Urinary bladder (tissue), 3 donors: ENCODE measurements at regions not wholly inside any gene's neighbourhood (a gene's known extent, or its start where the extent isn't known, plus 50 kb on each side); places are given as distances from the start of the nearest gene placed in this dataset.

ENCODE experiments used
- DNase-seq: peaks from one replicate; pipeline ENCODE4 v3.0.0-alpha.2; 2015; ENCODE audit errors: extremely low spot score
- H3K27ac ChIP-seq: one replicate; pipeline ENCODE4 v1.5.1; 2013; ENCODE audit warnings: low read depth, mild to moderate bottlenecking, moderate library complexity
- H3K36me3 ChIP-seq: one replicate; pipeline ENCODE4 v1.6.1; 2013; ENCODE audit warnings: mild to moderate bottlenecking, moderate library complexity; ENCODE audit not compliant: insufficient read depth
- H3K4me1 ChIP-seq: one replicate; pipeline ENCODE4 v1.6.1; 2013; ENCODE audit warnings: mild to moderate bottlenecking, moderate library complexity; ENCODE audit not compliant: insufficient read depth
- H3K4me3 ChIP-seq: one replicate; pipeline ENCODE4 v1.5.1; 2013; ENCODE audit warnings: low read depth, low read length
- WGBS: extraction: QIAGEN DNeasy Blood & Tissue Kit; methylation state at CpG from one replicate; pipeline ENCODE4 v1.1.7; 2013; 5-methylcytosine and 5-hydroxymethylcytosine counted together
- donor health status: healthy with polysubstance abuse.
- donor health status: healthy.

- H3K27ac ChIP-seq: no peak overlapping the region
- no peak for DNase-seq
- no peak overlapping the region for H3K4me3 ChIP-seq
- no peaks in the 10 kb centered on the region for H3K36me3 ChIP-seq
- no peaks in the 10 kb centered on the region for H3K4me1 ChIP-seq
- WGBS: 95% methylated on average over 1 of the region's 1 CpG
Observed at GRCh38 chr1:232522189-232522588, 107.7 kb downstream of the SIPA1L2 start.

GRCh38 chr1:232521660-232522059 is 108.3 kb downstream of the SIPA1L2 start:
- no peaks in the 10 kb centered on the region for H3K36me3 ChIP-seq
- H3K27ac ChIP-seq: no peak overlapping the region
- DNase-seq: no peak
- no peaks in the 10 kb centered on the region for H3K4me1 ChIP-seq
- no peak overlapping the region for H3K4me3 ChIP-seq
- 100% methylated on average over 1 of the region's 1 CpG for WGBS

GRCh38 chr1:232519186-232519585 is 110.7 kb downstream of the SIPA1L2 start:
- DNase-seq: no peak
- Histone ChIP-seq H3K27ac (no peak overlapping the region), H3K36me3 (no peaks in the 10 kb centered on the region), H3K4me1 (no peaks in the 10 kb centered on the region), H3K4me3 (no peak overlapping the region)
- 92% methylated on average over 11 of the region's 11 CpGs for WGBS

- WGBS: 93% methylated on average over 5 of the region's 5 CpGs
- Histone ChIP-seq H3K4me3 (no peak overlapping the region), H3K4me1 (no peaks in the 10 kb centered on the region), H3K36me3 (no peaks in the 10 kb centered on the region), H3K27ac (no peak overlapping the region)
- DNase-seq: no peak
Observed at GRCh38 chr1:232518349-232518748, 111.6 kb downstream of the SIPA1L2 start.

- Histone ChIP-seq H3K27ac (no peak overlapping the region), H3K36me3 (no peaks in the 10 kb centered on the region), H3K4me1 (no peaks in the 10 kb centered on the region), H3K4me3 (no peak overlapping the region)
- no peak for DNase-seq
- 97% methylated on average over 4 of the region's 4 CpGs for WGBS
Observed at GRCh38 chr1:232517204-232517603, 112.7 kb downstream of the SIPA1L2 start.

- Histone ChIP-seq H3K36me3 (no peaks in the 10 kb centered on the region), H3K4me1 (no peaks in the 10 kb centered on the region), H3K27ac (no peak overlapping the region), H3K4me3 (no peak overlapping the region)
- 98% methylated on average over 1 of the region's 1 CpG for WGBS
- no peak for DNase-seq
Observed at GRCh38 chr1:232515706-232516105, 114.2 kb downstream of the SIPA1L2 start.

- H3K4me3 ChIP-seq: no peak overlapping the region
- H3K36me3 ChIP-seq: no peaks in the 10 kb centered on the region
- H3K4me1 ChIP-seq: no peaks in the 10 kb centered on the region
- no peak overlapping the region for H3K27ac ChIP-seq
- no peak for DNase-seq
- WGBS: 95% methylated on average over 5 of the region's 5 CpGs
Observed at GRCh38 chr1:232512712-232513111, 117.2 kb downstream of the SIPA1L2 start.

- no peak for DNase-seq
- Histone ChIP-seq H3K4me3 (no peak overlapping the region), H3K27ac (no peak overlapping the region), H3K4me1 (no peaks in the 10 kb centered on the region), H3K36me3 (no peaks in the 10 kb centered on the region)
- 88% methylated on average over 1 of the region's 1 CpG for WGBS
Observed at GRCh38 chr1:232511172-232511571, 118.8 kb downstream of the SIPA1L2 start.

- Histone ChIP-seq H3K4me3 (no peak overlapping the region), H3K27ac (no peak overlapping the region), H3K4me1 (no peaks in the 10 kb centered on the region), H3K36me3 (no peaks in the 10 kb centered on the region)
- 87% methylated on average over 6 of the region's 6 CpGs for WGBS
- DNase-seq: no peak
Observed at GRCh38 chr1:232510367-232511110, 119.4 kb downstream of the SIPA1L2 start.

- Histone ChIP-seq H3K4me3 (no peak overlapping the region), H3K27ac (no peak overlapping the region), H3K4me1 (no peaks in the 10 kb centered on the region), H3K36me3 (no peaks in the 10 kb centered on the region)
- no peak for DNase-seq
- WGBS: 71% methylated on average over 7 of the region's 7 CpGs
Observed at GRCh38 chr1:232509570-232509969, 120.4 kb downstream of the SIPA1L2 start.

- WGBS: 88% methylated on average over 9 of the region's 9 CpGs
- H3K27ac ChIP-seq: no peak overlapping the region
- H3K4me3 ChIP-seq: no peak overlapping the region
- DNase-seq: no peak
- H3K4me1 ChIP-seq: no peaks in the 10 kb centered on the region
- H3K36me3 ChIP-seq: no peaks in the 10 kb centered on the region
Observed at GRCh38 chr1:232508130-232508701, 121.7 kb downstream of the SIPA1L2 start.

GRCh38 chr1:232507571-232507970 is 122.4 kb downstream of the SIPA1L2 start:
- Histone ChIP-seq H3K4me1 (no peaks in the 10 kb centered on the region), H3K27ac (no peak overlapping the region), H3K36me3 (no peaks in the 10 kb centered on the region), H3K4me3 (no peak overlapping the region)
- 90% methylated on average over 2 of the region's 2 CpGs for WGBS
- DNase-seq: no peak

GRCh38 chr1:232505884-232506283 is 124.0 kb downstream of the SIPA1L2 start:
- WGBS: 90% methylated on average over 2 of the region's 2 CpGs
- H3K4me1 ChIP-seq: no peaks in the 10 kb centered on the region
- DNase-seq: no peak
- H3K27ac ChIP-seq: no peak overlapping the region
- H3K36me3 ChIP-seq: no peaks in the 10 kb centered on the region
- no peak overlapping the region for H3K4me3 ChIP-seq

- WGBS: 93% methylated on average over 4 of the region's 4 CpGs
- H3K36me3 ChIP-seq: no peaks in the 10 kb centered on the region
- no peak overlapping the region for H3K4me3 ChIP-seq
- H3K27ac ChIP-seq: no peak overlapping the region
- DNase-seq: no peak
- no peaks in the 10 kb centered on the region for H3K4me1 ChIP-seq
Observed at GRCh38 chr1:232504651-232505050, 125.3 kb downstream of the SIPA1L2 start.
